ENCODE measurements at regions not wholly inside any gene's neighbourhood (a gene's known extent, or its start where the extent isn't known, plus 50 kb on each side); places are given as distances from the start of the nearest gene placed in this dataset.

DNA sequence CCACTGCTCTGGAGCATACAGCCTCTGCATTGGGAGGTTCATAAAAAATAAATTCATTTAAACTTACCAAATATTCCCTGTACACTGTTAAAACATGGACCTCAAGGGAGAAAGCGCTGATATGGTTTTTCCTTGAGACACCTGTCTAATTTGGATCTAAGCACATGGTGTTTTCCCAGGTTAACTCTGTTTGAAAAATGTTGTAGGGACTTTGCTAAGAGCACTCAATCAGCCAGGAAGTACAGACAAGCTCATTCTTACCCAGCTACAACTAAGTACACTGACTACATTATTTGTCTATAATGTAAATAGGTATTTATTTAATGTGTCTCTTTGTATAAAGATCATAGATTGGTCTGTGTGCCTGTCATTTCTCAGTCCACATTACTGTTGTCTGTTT, 61.8 kb upstream of the BCAR3 start:
- peaks cover 13% of the 10 kb centered on the region for H3K27me3 Mint-ChIP-seq
- no peak for ATAC-seq (replicated peaks)
- no peaks in the 10 kb centered on the region for H3K36me3 Mint-ChIP-seq (ENCODE audit: low read depth)
- H3K4me1 Mint-ChIP-seq: no peaks in the 10 kb centered on the region
- peaks cover 9% of the 10 kb centered on the region for H3K9me3 Mint-ChIP-seq
- H3K27ac Mint-ChIP-seq: no peak overlapping the region
- no peak overlapping the region for H3K4me3 Mint-ChIP-seq

DNA sequence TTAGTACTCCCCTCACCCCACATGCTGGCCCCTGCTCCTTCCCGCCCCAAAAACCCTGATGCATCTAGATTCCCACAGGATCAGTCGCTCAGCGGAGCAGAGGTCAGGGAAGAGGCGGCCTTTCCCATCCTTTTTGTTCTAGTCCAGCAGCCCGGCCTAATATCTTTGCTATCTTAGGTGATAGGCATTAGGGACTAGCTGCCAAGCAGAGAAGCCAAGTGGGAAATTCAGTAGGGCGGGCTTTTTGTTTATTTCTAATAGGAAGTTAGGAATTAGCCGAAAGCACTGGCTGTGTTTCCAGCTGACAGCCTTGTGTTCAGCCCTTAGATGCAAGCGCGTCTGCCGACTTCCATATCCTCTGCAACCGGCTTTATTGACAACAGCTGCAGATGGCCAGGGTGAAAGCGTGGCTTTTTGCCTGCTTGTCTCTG, 59.0 kb upstream of the BCAR3 start:
- Mint-ChIP-seq H3K27ac (no peak overlapping the region), H3K4me1 (no peaks in the 10 kb centered on the region), H3K9me3 (no peaks in the 10 kb centered on the region), H3K27me3 (no peaks in the 10 kb centered on the region), H3K36me3 (ENCODE audit: low read depth) (no peaks in the 10 kb centered on the region), H3K4me3 (no peak overlapping the region)
- ATAC-seq (replicated peaks): no peak

- H3K36me3 Mint-ChIP-seq (ENCODE audit: low read depth): no peaks in the 10 kb centered on the region
- H3K4me3 Mint-ChIP-seq: no peak overlapping the region
- no peaks in the 10 kb centered on the region for H3K27me3 Mint-ChIP-seq
- no peak overlapping the region for H3K27ac Mint-ChIP-seq
- no peaks in the 10 kb centered on the region for H3K4me1 Mint-ChIP-seq
- no peak for ATAC-seq (replicated peaks)
- H3K9me3 Mint-ChIP-seq: no peaks in the 10 kb centered on the region
Measured at GRCh38 chr1:93740157-93740556, 58.5 kb upstream of the BCAR3 start.

DNA sequence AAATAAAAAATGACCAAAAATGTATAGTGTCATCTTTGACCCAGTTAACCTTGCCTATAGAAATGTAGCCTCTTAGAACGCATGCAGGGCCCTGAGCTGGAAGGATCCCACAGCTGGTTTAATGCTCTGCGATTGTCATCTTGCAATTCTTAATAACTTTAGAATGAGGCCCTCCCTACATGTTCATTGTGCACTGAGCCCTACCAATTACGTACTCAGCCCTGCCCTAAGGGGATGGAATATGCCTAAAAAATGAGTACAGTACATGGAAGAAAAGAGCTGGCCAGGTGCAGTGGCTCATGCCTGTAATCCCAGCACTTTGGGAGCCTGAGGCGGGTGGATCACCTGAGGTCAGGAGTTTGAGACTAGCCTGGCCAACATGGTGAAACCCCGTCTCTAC, 57.8 kb upstream of the BCAR3 start:
- ATAC-seq (replicated peaks): no peak
- no peaks in the 10 kb centered on the region for H3K27me3 Mint-ChIP-seq
- H3K4me1 Mint-ChIP-seq: no peaks in the 10 kb centered on the region
- no peak overlapping the region for H3K27ac Mint-ChIP-seq
- no peaks in the 10 kb centered on the region for H3K9me3 Mint-ChIP-seq
- no peaks in the 10 kb centered on the region for H3K36me3 Mint-ChIP-seq (ENCODE audit: low read depth)
- no peak overlapping the region for H3K4me3 Mint-ChIP-seq

DNA sequence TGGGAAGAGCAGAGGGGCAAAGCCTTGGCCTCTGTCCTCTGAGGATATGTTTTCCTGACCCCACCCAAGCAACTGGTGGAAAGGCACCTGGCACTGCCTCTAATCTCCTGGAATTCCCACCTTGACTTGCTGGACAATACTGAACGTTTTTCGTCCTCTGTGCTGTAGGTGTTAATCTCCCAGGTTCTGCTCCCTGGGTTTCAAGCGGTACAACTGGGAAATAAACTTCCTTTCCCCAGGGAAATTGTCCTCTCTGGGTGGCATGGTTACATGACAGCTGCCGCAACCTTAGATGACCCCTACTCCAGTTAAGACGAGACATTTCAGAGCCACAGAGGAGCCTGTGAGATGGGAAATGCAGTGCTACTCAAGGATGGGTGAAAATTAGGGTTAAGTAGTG, 57.3 kb upstream of the BCAR3 start:
- Mint-ChIP-seq H3K27ac (no peak overlapping the region), H3K4me1 (no peaks in the 10 kb centered on the region), H3K27me3 (no peaks in the 10 kb centered on the region), H3K36me3 (ENCODE audit: low read depth) (no peaks in the 10 kb centered on the region), H3K9me3 (no peaks in the 10 kb centered on the region), H3K4me3 (no peak overlapping the region)
- ATAC-seq (replicated peaks): no peak

DNA sequence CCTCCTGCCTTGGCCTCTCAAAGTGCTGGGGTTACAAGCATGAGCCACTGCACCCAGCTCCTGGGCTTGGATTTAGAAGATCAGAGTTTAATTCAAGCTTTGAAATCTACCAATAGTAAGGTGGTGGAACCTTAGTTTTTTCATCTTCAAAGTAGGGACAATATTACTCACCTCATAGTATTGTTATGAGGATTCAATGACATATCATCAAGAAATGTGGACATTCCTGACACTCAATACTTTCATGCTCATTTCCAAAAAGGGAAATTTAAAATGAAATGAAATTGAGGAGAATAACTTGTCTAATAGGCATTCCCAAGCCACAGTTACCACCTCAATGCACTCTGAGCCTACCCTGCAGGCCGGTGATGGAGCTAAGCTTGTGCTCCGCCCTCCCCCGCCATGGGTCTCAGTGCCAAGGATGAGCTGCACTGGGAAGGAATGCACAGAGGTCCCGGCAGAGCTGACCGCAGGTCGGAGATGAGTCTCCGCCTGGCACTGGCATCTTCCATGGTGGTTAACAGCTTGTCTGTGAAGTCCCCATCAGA, 56.5 kb upstream of the BCAR3 start:
- ATAC-seq (replicated peaks): no peak
- no peaks in the 10 kb centered on the region for H3K4me1 Mint-ChIP-seq
- no peak overlapping the region for H3K27ac Mint-ChIP-seq
- H3K27me3 Mint-ChIP-seq: no peaks in the 10 kb centered on the region
- H3K36me3 Mint-ChIP-seq (ENCODE audit: low read depth): no peaks in the 10 kb centered on the region
- no peak overlapping the region for H3K4me3 Mint-ChIP-seq
- H3K9me3 Mint-ChIP-seq: no peaks in the 10 kb centered on the region

DNA sequence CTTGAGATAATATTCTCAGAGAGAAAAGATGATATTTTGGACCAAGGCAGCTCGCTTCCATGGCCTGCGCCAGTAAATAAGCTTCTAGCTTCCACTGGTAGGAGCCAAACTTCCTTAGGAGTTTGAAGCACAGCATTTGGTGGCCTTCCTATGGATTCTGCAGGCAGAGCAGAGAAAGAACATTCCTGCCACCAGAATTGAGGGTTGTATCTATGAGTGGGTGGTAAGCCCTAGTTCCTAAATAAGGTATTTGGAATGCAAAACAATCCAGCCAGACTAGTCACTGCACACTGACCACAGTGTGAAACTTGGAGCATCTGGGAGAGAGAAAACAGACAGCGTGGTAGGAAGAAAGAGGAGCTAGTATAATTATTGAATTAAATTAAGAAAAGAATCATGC, 54.1 kb upstream of the BCAR3 start:
- no peak for ATAC-seq (replicated peaks)
- no peaks in the 10 kb centered on the region for H3K9me3 Mint-ChIP-seq
- H3K4me1 Mint-ChIP-seq: no peaks in the 10 kb centered on the region
- H3K4me3 Mint-ChIP-seq: no peak overlapping the region
- H3K27me3 Mint-ChIP-seq: no peaks in the 10 kb centered on the region
- no peak overlapping the region for H3K27ac Mint-ChIP-seq
- H3K36me3 Mint-ChIP-seq (ENCODE audit: low read depth): no peaks in the 10 kb centered on the region

DNA sequence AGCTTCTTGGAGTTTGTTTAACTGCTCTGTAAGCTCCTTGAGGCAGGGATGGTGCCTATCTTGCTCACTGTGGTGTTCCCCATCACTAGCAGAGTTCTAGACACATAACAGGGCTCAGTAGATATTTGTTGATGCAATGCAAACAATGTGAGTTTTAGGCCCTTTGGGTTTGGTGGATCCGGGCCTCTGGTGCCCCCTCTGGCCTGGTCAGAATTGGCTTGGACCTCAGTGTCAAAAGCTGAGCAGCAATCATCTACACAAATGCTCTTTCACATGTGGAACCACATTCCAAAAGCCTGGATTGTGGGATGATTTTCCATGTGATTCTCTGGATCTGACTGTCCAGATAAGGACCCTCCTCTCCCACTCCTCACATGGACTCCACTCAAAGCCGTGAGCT, 53.4 kb upstream of the BCAR3 start:
- H3K4me3 Mint-ChIP-seq: no peak overlapping the region
- no peak for ATAC-seq (replicated peaks)
- H3K9me3 Mint-ChIP-seq: no peaks in the 10 kb centered on the region
- H3K36me3 Mint-ChIP-seq (ENCODE audit: low read depth): no peaks in the 10 kb centered on the region
- H3K4me1 Mint-ChIP-seq: no peaks in the 10 kb centered on the region
- no peak overlapping the region for H3K27ac Mint-ChIP-seq
- H3K27me3 Mint-ChIP-seq: no peaks in the 10 kb centered on the region

DNA sequence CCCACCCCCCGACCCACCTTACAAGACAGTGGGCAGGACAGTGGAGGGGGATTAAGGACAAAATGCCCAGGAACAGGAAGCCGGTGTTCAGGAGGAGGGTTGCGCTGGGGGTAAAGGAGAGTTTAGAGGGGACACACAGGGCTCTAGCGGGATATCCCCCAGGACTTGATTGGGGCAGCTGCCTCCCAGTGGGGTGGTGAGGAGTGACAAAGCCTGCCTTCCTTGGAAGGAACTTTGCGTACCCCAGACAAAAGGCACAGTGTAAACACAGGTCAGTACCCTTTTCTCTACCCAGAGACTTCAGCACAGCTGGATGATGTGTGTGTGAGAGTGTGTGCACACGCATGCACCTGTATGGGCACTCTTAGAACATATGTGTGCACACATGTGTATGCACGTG, 51.7 kb upstream of the BCAR3 start:
- no peak for ATAC-seq (replicated peaks)
- no peak overlapping the region for H3K27ac Mint-ChIP-seq
- H3K4me3 Mint-ChIP-seq: no peak overlapping the region
- H3K4me1 Mint-ChIP-seq: no peaks in the 10 kb centered on the region
- H3K27me3 Mint-ChIP-seq: no peaks in the 10 kb centered on the region
- no peaks in the 10 kb centered on the region for H3K36me3 Mint-ChIP-seq (ENCODE audit: low read depth)
- no peaks in the 10 kb centered on the region for H3K9me3 Mint-ChIP-seq

DNA sequence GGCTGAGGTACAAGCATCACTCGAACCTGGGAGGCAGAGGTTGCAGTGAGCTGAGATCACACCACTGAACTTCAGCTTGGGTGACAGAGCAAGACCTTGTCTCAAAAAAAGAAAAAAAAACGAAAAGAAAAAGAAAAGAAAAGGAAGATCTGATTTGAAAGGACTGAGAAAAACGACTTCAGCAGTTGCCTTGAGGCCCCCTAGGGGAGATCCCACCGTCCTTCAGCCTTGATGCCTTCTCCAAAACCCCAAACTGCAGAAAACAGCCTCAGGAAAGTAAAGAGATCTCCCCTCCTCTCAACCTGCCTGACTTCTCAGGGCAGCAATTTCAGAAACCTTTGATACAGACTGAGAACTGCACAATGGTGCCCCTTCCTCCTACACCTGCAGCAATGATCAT, 50.9 kb upstream of the BCAR3 start:
- H3K27me3 Mint-ChIP-seq: no peaks in the 10 kb centered on the region
- H3K9me3 Mint-ChIP-seq: no peaks in the 10 kb centered on the region
- no peaks in the 10 kb centered on the region for H3K36me3 Mint-ChIP-seq (ENCODE audit: low read depth)
- H3K4me1 Mint-ChIP-seq: no peaks in the 10 kb centered on the region
- no peak overlapping the region for H3K27ac Mint-ChIP-seq
- H3K4me3 Mint-ChIP-seq: no peak overlapping the region
- no peak for ATAC-seq (replicated peaks)

Data from activated T-helper 17 cell treated with anti-CD3 and anti-CD28 coated beads, Interleukin-2, amount 50 U/mL, for 72 hours (primary cell).